ENCODE measurements at regions not wholly inside any gene's neighbourhood (a gene's known extent, or its start where the extent isn't known, plus 50 kb on each side); places are given as distances from the start of the nearest gene placed in this dataset.

DNA sequence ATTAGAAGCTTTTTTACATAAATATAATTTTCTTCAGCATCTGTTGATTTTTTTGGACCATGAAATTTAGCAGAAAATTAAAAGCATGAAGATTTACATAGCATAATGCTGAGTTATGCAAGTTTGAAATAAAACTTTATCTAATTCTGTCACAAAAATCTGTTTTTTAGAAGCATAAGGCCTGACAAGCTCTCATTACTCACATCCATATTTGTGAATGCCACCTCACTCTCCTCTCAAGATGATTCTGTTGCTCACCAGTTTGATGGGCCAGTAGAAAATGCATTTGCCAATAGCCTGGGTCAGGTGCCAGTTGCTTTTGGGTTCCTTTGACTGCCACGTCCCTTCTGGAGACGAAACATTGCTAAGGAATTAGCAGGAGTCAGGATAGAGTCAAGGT, 181.5 kb upstream of the ATP2B1 start:
- Histone ChIP-seq H3K4me1 (no peaks in the 10 kb centered on the region), H3K27me3 (replicated peaks in 1 of 7) (no peaks in the 10 kb centered on the region), H3K9me3 (no peaks in the 10 kb centered on the region), H3K4me3 (no peak overlapping the region), H3K27ac (no peak overlapping the region), H3K36me3 (no peaks in the 10 kb centered on the region)
- intact Hi-C loops (cut with DNase I; ENCODE audit: low total_unique reads) = no loop called here
- WGBS, 5 donors = 68 to 95% (median 82%) methylated on average over 2 of the region's 2 CpGs
- TF ChIP-seq, protein P1, sequence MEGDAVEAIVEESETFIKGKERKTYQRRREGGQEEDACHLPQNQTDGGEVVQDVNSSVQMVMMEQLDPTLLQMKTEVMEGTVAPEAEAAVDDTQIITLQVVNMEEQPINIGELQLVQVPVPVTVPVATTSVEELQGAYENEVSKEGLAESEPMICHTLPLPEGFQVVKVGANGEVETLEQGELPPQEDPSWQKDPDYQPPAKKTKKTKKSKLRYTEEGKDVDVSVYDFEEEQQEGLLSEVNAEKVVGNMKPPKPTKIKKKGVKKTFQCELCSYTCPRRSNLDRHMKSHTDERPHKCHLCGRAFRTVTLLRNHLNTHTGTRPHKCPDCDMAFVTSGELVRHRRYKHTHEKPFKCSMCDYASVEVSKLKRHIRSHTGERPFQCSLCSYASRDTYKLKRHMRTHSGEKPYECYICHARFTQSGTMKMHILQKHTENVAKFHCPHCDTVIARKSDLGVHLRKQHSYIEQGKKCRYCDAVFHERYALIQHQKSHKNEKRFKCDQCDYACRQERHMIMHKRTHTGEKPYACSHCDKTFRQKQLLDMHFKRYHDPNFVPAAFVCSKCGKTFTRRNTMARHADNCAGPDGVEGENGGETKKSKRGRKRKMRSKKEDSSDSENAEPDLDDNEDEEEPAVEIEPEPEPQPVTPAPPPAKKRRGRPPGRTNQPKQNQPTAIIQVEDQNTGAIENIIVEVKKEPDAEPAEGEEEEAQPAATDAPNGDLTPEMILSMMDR (IDR thresholded peaks at IDR 0.05 in 8 of 11, conservative IDR thresholded peaks at IDR 0.05 in 3 of 11) = no peak
- no peak for DNase-seq

DNA sequence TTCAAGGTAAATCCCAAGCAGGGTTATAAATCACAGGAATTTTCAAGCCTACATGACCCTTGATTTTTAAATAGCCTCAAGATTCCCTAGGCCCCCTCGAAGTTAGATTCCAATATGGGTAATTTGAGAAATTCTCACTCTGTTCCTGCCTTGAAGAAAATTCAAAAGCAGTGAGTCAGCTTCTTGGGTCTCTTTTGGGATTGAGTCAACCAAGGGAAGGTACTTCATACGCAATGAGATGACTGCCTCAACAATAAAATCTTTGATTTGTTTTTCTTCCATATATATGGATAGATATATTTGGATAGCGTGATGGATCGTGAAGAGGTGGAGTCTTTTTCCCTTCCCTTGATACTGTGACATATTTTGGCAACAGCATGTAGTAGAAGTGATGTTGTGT, 180.4 kb upstream of the ATP2B1 start:
- no peak for TF ChIP-seq POLR2AphosphoS5 (IDR thresholded peaks at IDR 0.05)
- no peak for TF ChIP-seq POLR2A (IDR thresholded peaks at IDR 0.05)
- TF ChIP-seq, protein P1 (IDR thresholded peaks at IDR 0.05 in 8 of 11, conservative IDR thresholded peaks at IDR 0.05 in 3 of 11) = no peak
- WGBS, 5 donors = 95 to 97% (median 97%) methylated on average over 4 of the region's 4 CpGs
- H3K9me3 ChIP-seq = no peaks in the 10 kb centered on the region
- no peaks in the 10 kb centered on the region for H3K4me1 ChIP-seq
- no peak overlapping the region for H3K27ac ChIP-seq
- no peak overlapping the region for H3K4me3 ChIP-seq
- no peak for DNase-seq
- intact Hi-C loops (cut with DNase I; ENCODE audit: low total_unique reads) = no loop called here
- no peaks in the 10 kb centered on the region for H3K27me3 ChIP-seq (replicated peaks in 1 of 7)
- H3K36me3 ChIP-seq = no peaks in the 10 kb centered on the region

DNA sequence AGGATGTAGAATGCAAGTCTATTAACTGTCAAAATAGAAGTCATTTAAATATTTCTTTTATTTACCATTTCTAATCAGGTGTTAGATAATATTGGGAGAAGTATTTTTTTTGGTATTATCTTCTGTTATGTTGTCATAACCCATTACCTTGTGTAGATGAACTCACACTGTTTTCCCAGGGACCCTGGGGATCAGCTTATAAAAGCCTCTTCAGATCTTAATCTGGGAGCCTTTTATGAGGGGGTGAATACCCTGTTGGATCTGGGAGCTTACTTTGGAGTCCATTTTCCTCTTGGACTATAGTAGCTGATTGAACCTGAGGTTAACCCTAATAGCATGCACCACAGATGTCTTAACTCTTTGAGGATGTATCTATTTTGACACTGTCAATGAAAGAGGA, 176.3 kb upstream of the ATP2B1 start:
- no peak overlapping the region for H3K4me3 ChIP-seq

DNA sequence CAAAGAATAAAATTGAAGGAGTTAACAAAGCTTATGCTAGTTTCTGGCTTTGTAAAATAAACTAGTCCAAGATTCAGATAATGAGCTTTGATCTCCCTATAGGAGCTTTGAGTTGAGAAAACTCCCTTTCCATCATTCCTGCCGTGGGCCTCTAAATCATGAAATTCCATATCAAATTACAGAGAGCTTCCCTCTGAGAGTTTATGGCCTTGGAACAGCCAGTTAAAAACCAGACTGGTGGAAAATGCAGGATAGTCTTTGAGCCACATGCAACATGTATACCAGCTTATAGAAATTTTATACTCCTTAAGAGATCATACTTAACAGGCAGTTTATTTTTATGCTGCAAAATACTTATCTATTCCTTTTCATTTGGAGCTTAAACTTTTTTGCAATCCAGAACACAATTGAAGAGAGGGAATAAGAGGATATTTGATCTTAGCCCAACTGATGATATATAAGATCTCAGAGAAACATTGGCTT, 175.8 kb upstream of the ATP2B1 start:
- Histone ChIP-seq H3K27me3 (replicated peaks in 1 of 7) (no peaks in the 10 kb centered on the region), H3K27ac (no peak overlapping the region), H3K36me3 (no peaks in the 10 kb centered on the region), H3K4me3 (no peak overlapping the region), H3K9me3 (no peaks in the 10 kb centered on the region), H3K4me1 (peaks cover 3 to 35% (median 26%) of the 10 kb centered on the region in 6 donors)
- 55 to 96% (median 86%) methylated on average over 1 of the region's 1 CpG for WGBS, 5 donors
- DNase-seq = no peak
- TF ChIP-seq POLR2AphosphoS5 (IDR thresholded peaks at IDR 0.05) (no peak), POLR2A (IDR thresholded peaks at IDR 0.05) (no peak)
- TF ChIP-seq, protein P1 (IDR thresholded peaks at IDR 0.05 in 8 of 11, conservative IDR thresholded peaks at IDR 0.05 in 3 of 11) = no peak
- intact Hi-C loops (cut with DNase I; ENCODE audit: low total_unique reads) = no loop called here

More for the DNA sequence above, 176.3 kb upstream of the ATP2B1 start:
- intact Hi-C loops (cut with DNase I; ENCODE audit: low total_unique reads) = no loop called here
- no peak overlapping the region for H3K27ac ChIP-seq
- no peaks in the 10 kb centered on the region for H3K36me3 ChIP-seq
- no peaks in the 10 kb centered on the region for H3K27me3 ChIP-seq (replicated peaks in 1 of 7)
- peaks cover 0 to 30% (median 21%) of the 10 kb centered on the region in 6 donors for H3K4me1 ChIP-seq
- TF ChIP-seq POLR2A (IDR thresholded peaks at IDR 0.05) (no peak), POLR2AphosphoS5 (IDR thresholded peaks at IDR 0.05) (no peak)
- TF ChIP-seq, protein P1 (IDR thresholded peaks at IDR 0.05 in 8 of 11, conservative IDR thresholded peaks at IDR 0.05 in 3 of 11) = no peak
- no peaks in the 10 kb centered on the region for H3K9me3 ChIP-seq
- no peak for DNase-seq

Data from spleen (tissue), 11 donors.